ENCODE measurements at regions not wholly inside any gene's neighbourhood (a gene's known extent, or its start where the extent isn't known, plus 50 kb on each side); places are given as distances from the start of the nearest gene placed in this dataset.
A peak's percentile ranks its signal among the peaks of the same experiment; 100 is the strongest.
"Not testable (repeated sequence)": the region's sequence is repeated elsewhere in the genome, so short reads cannot be mapped to it uniquely, and the experiment has no call there.

DNA sequence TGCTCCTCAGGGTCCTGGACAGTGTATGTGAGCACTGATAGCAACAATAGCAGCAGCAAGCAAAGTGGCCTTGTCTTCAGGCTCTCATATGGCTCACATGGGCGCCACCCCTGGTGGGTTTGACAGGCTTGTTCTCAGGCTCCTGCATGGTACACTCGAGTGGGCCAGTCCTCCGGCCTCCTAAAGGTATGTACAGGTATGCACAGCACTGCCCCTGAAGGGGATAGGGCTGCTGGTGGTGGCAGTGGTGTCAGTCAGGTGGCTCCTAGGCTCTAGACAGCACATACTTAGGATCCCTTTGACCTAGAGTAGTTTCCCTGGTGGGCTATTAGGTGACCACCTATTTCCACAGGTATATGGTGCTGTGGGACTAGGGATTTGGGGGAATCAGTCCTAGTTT lies 79.8 kb downstream of the LGALS9B start:
- H3K27me3 ChIP-seq (replicated peaks in 2 of 5; ENCODE audit: control insufficient read depth in 4 of 5, insufficient read depth in 5 of 5, low read length in 4 of 5); DNase-seq; H3K36me3 ChIP-seq (ENCODE audit: control insufficient read depth in 4 of 4, insufficient read depth in 4 of 4, low read length in 3 of 4); POLR2A ChIA-PET; H3K4me3 ChIP-seq (ENCODE audit: control insufficient read depth in 1 of 7, extremely low read depth in 1 of 7, insufficient read depth in 4 of 7, low read depth in 2 of 7, low read length in 6 of 7); CTCF ChIA-PET; H3K4me1 ChIP-seq (ENCODE audit: control extremely low read depth in 1 of 4, control insufficient read depth in 4 of 4, insufficient read depth in 4 of 4, low read length in 3 of 4); H3K27ac ChIP-seq (ENCODE audit: insufficient read depth in 1 of 2, low read depth in 1 of 2, low read length in 2 of 2, poor library complexity in 1 of 2, severe bottlenecking in 2 of 2); H3K9me3 ChIP-seq (ENCODE audit: control extremely low read depth in 1 of 5, control insufficient read depth in 4 of 5, insufficient read depth in 2 of 5, low read depth in 1 of 5, low read length in 4 of 5): not testable (repeated sequence)
- no CpG with 5 or more reads among the region's 3 CpGs for WGBS (ENCODE audit: insufficient coverage)

DNA sequence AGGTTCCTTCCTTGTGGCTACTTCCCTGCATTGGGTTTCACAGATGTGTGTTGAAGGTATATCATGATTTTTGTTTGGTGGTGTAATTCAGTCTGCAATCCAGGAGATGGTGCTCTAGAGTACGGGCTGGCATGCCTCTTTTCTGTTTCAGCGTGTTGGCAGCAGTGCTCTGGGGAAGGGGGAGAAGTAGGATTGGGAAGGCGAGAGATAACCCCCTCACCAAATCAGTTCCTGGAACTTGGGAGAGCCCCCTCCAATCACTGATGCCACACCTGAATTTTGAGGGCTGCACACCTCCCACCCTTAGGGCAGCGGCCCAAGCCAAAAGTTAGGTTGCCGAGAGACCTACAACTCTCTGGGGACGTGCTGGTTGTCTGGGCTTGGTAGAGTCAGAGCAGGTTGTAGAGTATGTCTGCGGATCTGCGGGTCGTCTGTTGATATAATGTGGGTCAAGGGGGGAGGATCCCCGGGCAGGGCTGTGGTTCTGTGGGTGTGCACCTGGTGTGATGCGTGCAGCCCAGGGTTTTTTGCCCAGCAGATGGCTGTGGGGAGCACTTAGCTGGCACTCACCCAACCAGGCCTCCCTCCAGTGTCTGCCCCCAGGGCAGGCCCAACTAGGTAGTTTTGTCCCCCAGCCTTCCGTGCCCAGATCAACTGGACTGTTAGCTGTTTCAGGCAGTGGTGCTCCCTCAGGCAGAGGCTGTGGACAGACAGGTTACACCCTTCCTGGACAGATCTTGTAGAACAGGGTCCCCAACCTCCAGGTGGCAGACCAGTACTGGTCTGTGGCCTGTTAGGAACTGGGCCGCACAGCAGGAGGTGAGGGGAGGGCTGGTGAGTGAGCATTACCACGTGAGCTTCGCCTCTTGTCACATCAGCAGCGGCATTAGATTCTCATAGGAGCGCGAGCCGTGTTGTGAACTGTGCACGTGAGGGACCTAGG lies 85.7 kb downstream of the LGALS9B start:
- H3K27ac ChIP-seq (ENCODE audit: insufficient read depth in 1 of 2, low read depth in 1 of 2, low read length in 2 of 2, poor library complexity in 1 of 2, severe bottlenecking in 2 of 2); CTCF ChIA-PET; H3K27me3 ChIP-seq (replicated peaks in 2 of 5; ENCODE audit: control insufficient read depth in 4 of 5, insufficient read depth in 5 of 5, low read length in 4 of 5); H3K4me1 ChIP-seq (ENCODE audit: control extremely low read depth in 1 of 4, control insufficient read depth in 4 of 4, insufficient read depth in 4 of 4, low read length in 3 of 4); H3K36me3 ChIP-seq (ENCODE audit: control insufficient read depth in 4 of 4, insufficient read depth in 4 of 4, low read length in 3 of 4); POLR2A ChIA-PET; H3K9me3 ChIP-seq (ENCODE audit: control extremely low read depth in 1 of 5, control insufficient read depth in 4 of 5, insufficient read depth in 2 of 5, low read depth in 1 of 5, low read length in 4 of 5): not testable (repeated sequence)
- peak; percentile 17 to 53 (median 44) for DNase-seq
- 0% methylated on average over 1 of the region's 20 CpGs for WGBS (ENCODE audit: insufficient coverage)
- H3K4me3 ChIP-seq (ENCODE audit: control insufficient read depth in 1 of 7, extremely low read depth in 1 of 7, insufficient read depth in 4 of 7, low read depth in 2 of 7, low read length in 6 of 7): peak overlapping the region in 1 of 7 experiments; percentile 23

DNA sequence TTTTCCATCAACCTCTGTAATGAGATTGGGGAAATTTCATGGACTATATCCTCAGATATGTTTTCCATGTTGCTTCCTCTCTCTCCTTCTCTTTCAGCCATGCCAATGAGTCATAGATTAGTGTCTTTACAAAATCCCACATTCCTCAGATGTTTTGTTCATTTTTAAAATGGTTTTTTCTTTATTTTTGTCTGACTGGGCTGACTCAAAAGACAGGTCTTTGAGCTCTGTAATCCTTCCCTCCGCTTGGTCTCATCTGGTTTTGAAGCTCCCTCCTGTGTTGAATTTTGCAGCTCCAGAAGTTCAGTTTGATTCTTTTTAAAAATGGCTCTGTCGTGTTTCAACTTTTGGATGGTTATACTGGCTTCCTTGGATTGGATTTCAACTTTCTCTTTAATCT lies 86.7 kb downstream of the LGALS9B start:
- H3K36me3 ChIP-seq (ENCODE audit: control insufficient read depth in 4 of 4, insufficient read depth in 4 of 4, low read length in 3 of 4); CTCF ChIA-PET; H3K27ac ChIP-seq (ENCODE audit: insufficient read depth in 1 of 2, low read depth in 1 of 2, low read length in 2 of 2, poor library complexity in 1 of 2, severe bottlenecking in 2 of 2); H3K4me1 ChIP-seq (ENCODE audit: control extremely low read depth in 1 of 4, control insufficient read depth in 4 of 4, insufficient read depth in 4 of 4, low read length in 3 of 4); POLR2A ChIA-PET; H3K9me3 ChIP-seq (ENCODE audit: control extremely low read depth in 1 of 5, control insufficient read depth in 4 of 5, insufficient read depth in 2 of 5, low read depth in 1 of 5, low read length in 4 of 5); H3K4me3 ChIP-seq (ENCODE audit: control insufficient read depth in 1 of 7, extremely low read depth in 1 of 7, insufficient read depth in 4 of 7, low read depth in 2 of 7, low read length in 6 of 7); H3K27me3 ChIP-seq (replicated peaks in 2 of 5; ENCODE audit: control insufficient read depth in 4 of 5, insufficient read depth in 5 of 5, low read length in 4 of 5); DNase-seq: not testable (repeated sequence)
- WGBS (ENCODE audit: insufficient coverage): 100% methylated on average over 1 of the region's 2 CpGs

DNA sequence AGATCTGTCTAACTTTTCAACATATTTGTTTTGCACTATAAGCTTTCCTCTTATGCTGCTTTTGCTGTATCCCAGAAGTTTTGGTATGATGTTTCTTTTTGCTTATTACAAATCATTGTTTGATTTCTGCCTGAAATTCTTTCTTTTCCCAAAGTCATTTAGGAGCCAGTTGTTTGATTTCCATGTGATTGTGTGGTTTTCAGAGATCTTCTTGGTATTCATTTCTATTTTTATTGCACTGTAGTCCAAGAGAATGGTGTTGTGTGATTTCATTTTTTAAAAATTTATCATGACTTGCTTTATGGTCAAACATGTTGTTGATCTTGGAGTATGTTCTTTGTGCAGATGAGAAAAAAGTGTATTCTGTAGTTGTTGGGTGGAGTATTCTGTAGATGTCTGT lies 88.1 kb downstream of the LGALS9B start:
- H3K27ac ChIP-seq (ENCODE audit: insufficient read depth in 1 of 2, low read depth in 1 of 2, low read length in 2 of 2, poor library complexity in 1 of 2, severe bottlenecking in 2 of 2); H3K9me3 ChIP-seq (ENCODE audit: control extremely low read depth in 1 of 5, control insufficient read depth in 4 of 5, insufficient read depth in 2 of 5, low read depth in 1 of 5, low read length in 4 of 5); DNase-seq; H3K27me3 ChIP-seq (replicated peaks in 2 of 5; ENCODE audit: control insufficient read depth in 4 of 5, insufficient read depth in 5 of 5, low read length in 4 of 5); POLR2A ChIA-PET; CTCF ChIA-PET; H3K4me1 ChIP-seq (ENCODE audit: control extremely low read depth in 1 of 4, control insufficient read depth in 4 of 4, insufficient read depth in 4 of 4, low read length in 3 of 4); H3K36me3 ChIP-seq (ENCODE audit: control insufficient read depth in 4 of 4, insufficient read depth in 4 of 4, low read length in 3 of 4); H3K4me3 ChIP-seq (ENCODE audit: control insufficient read depth in 1 of 7, extremely low read depth in 1 of 7, insufficient read depth in 4 of 7, low read depth in 2 of 7, low read length in 6 of 7): not testable (repeated sequence)

DNA sequence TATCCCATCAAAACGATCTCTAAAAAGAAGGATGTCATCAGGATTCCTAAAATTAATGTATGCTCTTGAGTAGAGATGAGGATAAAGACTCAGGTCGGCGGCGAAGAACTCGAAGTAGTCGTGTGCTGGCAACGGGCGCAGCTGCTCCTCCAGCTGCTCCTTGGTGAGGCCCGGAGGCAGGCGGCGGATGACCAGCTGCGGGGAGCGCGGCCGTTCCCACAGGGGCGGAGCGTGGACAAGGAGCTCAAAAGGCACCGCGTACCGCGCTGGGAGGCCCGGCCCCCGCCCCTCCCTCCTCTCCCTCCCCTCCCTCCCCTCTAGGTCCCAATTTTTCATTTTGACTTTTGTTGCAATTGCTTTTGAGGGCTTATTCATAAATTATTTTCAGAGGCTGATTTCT lies 90.7 kb downstream of the LGALS9B start:
- peak in 1 of 3 donors; percentile 1 for DNase-seq

GRCh38 chr17:20375745-20376144 lies 91.6 kb downstream of the LGALS9B start:
- POLR2A ChIA-PET; H3K9me3 ChIP-seq (ENCODE audit: control extremely low read depth in 1 of 5, control insufficient read depth in 4 of 5, insufficient read depth in 2 of 5, low read depth in 1 of 5, low read length in 4 of 5); DNase-seq; H3K4me3 ChIP-seq (ENCODE audit: control insufficient read depth in 1 of 7, extremely low read depth in 1 of 7, insufficient read depth in 4 of 7, low read depth in 2 of 7, low read length in 6 of 7); H3K36me3 ChIP-seq (ENCODE audit: control insufficient read depth in 4 of 4, insufficient read depth in 4 of 4, low read length in 3 of 4); CTCF ChIA-PET; H3K27me3 ChIP-seq (replicated peaks in 2 of 5; ENCODE audit: control insufficient read depth in 4 of 5, insufficient read depth in 5 of 5, low read length in 4 of 5); H3K4me1 ChIP-seq (ENCODE audit: control extremely low read depth in 1 of 4, control insufficient read depth in 4 of 4, insufficient read depth in 4 of 4, low read length in 3 of 4); H3K27ac ChIP-seq (ENCODE audit: insufficient read depth in 1 of 2, low read depth in 1 of 2, low read length in 2 of 2, poor library complexity in 1 of 2, severe bottlenecking in 2 of 2): not testable (repeated sequence)
- WGBS (ENCODE audit: insufficient coverage): 83% methylated on average over 2 of the region's 13 CpGs

More for the DNA sequence above, 90.7 kb downstream of the LGALS9B start:
- H3K4me3 ChIP-seq (ENCODE audit: control insufficient read depth in 1 of 7, extremely low read depth in 1 of 7, insufficient read depth in 4 of 7, low read depth in 2 of 7, low read length in 6 of 7); H3K27me3 ChIP-seq (replicated peaks in 2 of 5; ENCODE audit: control insufficient read depth in 4 of 5, insufficient read depth in 5 of 5, low read length in 4 of 5); POLR2A ChIA-PET; H3K9me3 ChIP-seq (ENCODE audit: control extremely low read depth in 1 of 5, control insufficient read depth in 4 of 5, insufficient read depth in 2 of 5, low read depth in 1 of 5, low read length in 4 of 5); H3K36me3 ChIP-seq (ENCODE audit: control insufficient read depth in 4 of 4, insufficient read depth in 4 of 4, low read length in 3 of 4); H3K4me1 ChIP-seq (ENCODE audit: control extremely low read depth in 1 of 4, control insufficient read depth in 4 of 4, insufficient read depth in 4 of 4, low read length in 3 of 4); CTCF ChIA-PET; H3K27ac ChIP-seq (ENCODE audit: insufficient read depth in 1 of 2, low read depth in 1 of 2, low read length in 2 of 2, poor library complexity in 1 of 2, severe bottlenecking in 2 of 2): not testable (repeated sequence)
- no CpG with 5 or more reads among the region's 23 CpGs for WGBS (ENCODE audit: insufficient coverage)

All from common myeloid progenitor, CD34-positive (primary cell).